ENCODE measurements at regions not wholly inside any gene's neighbourhood (a gene's known extent, or its start where the extent isn't known, plus 50 kb on each side); places are given as distances from the start of the nearest gene placed in this dataset.

DNA sequence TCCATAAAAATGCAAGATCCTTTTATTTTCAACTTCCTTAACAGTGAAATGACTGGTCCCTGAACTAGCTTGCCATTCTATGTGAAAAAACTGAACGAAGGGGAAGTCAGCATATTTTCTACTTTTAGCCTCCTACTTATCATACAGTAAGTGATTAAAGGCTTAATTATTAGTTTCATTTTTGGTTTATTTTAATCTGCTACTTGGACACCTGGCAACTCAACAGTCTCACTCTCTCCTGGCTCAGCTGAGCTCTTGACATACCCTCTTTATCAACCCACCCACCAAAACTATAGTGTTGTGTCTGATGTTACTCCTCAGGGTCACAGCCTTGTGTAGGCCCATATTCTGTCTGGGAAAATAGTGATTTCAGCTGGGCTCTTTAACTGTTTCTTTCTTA lies 86.2 kb upstream of the CPXCR1 start:
- FAIRE-seq = no peak
- H3K4me3 ChIP-seq (ENCODE audit: low read depth, low read length) = no peak overlapping the region
- no peaks in the 10 kb centered on the region for H3K36me3 ChIP-seq (ENCODE audit: control insufficient read depth, insufficient read depth, low read length)
- DNase-seq (ENCODE audit: low read depth) = no peak
- H3K27me3 ChIP-seq (ENCODE audit: control insufficient read depth, insufficient read depth, low read length) = no peaks in the 10 kb centered on the region
- TF ChIP-seq CTCF (IDR thresholded peaks at IDR 0.05; ENCODE audit: insufficient read depth, low read length, severe bottlenecking) = no peak

DNA sequence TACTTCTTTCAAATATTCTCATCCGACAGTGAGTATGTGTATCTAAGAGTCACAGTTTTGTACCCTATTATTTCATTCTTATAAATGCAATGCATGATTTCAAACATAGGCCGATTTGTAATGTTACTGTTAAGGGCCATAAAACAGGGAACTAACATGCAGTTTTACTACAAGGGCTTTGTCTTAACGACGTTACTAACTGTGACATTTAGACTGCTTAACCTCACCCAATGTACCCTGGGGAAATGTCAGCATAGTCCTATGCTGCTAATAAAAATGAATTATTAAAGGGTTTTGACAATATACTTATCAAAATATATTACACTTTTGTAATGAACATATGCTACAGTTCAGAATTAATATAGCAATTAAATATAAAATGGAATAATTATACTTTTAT lies 74.8 kb upstream of the CPXCR1 start:
- no peak for TF ChIP-seq CTCF (IDR thresholded peaks at IDR 0.05; ENCODE audit: insufficient read depth, low read length, severe bottlenecking)
- Histone ChIP-seq H3K27me3 (ENCODE audit: control insufficient read depth, insufficient read depth, low read length) (no peaks in the 10 kb centered on the region), H3K36me3 (ENCODE audit: control insufficient read depth, insufficient read depth, low read length) (no peaks in the 10 kb centered on the region), H3K4me3 (ENCODE audit: low read depth, low read length) (no peak overlapping the region)
- DNase-seq (ENCODE audit: low read depth) (no peak), FAIRE-seq (no peak)
